GM18499 (cell line): ENCODE measurements at regions not wholly inside any gene's neighbourhood (a gene's known extent, or its start where the extent isn't known, plus 50 kb on each side); places are given as distances from the start of the nearest gene placed in this dataset.
A peak's percentile ranks its signal among the peaks of the same experiment; 100 is the strongest.
"Not testable (repeated sequence)": the region's sequence is repeated elsewhere in the genome, so short reads cannot be mapped to it uniquely, and the experiment has no call there.

Experiments used
- ATAC-seq: cut with Tn5 transposase; IDR thresholded peaks from one replicate; pipeline ENCODE4 v1.9.1; 2021; ENCODE audit warnings: moderate number of reproducible peaks; ENCODE audit not compliant: insufficient read depth, unreplicated experiment

DNA sequence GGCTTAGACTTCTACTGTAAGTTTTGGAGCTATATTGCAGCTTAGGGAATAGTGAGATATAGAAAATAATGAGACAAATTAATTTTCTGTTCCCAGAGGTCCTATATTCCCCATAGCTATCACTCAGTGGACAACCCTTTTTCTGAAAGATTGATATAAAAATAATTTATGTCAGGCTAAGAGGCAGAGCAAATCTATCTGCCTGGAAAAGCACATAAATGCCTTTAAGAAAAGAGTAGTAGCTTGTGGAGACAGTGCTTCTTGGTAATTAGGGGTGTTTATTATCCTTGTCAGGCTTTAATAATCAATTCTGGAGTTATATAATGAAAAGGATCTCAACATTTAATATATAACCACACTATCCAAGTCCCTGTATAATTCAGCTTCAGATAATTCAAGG is 1162.8 kb upstream of the PCDH20 start:
- ATAC-seq, result no peak

DNA sequence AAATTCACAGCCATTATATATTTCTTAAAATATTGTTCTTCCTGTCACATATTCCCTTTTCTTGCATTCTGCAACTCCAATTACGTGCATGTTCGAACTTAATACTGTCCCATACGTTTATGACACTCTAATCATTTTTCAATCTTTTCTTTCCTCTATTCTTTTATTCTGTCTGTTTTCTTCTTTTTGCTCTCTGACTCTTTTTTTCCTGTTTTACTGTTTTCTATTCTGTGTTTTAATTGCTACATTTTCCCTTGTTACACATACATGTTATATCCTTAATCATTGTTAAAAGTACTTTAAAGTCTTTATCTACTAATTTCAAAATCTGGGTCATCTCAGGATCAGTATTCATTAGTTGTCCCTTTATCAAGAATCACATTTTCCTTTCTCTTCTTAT is 1149.1 kb upstream of the PCDH20 start:
- ATAC-seq, result no peak

DNA sequence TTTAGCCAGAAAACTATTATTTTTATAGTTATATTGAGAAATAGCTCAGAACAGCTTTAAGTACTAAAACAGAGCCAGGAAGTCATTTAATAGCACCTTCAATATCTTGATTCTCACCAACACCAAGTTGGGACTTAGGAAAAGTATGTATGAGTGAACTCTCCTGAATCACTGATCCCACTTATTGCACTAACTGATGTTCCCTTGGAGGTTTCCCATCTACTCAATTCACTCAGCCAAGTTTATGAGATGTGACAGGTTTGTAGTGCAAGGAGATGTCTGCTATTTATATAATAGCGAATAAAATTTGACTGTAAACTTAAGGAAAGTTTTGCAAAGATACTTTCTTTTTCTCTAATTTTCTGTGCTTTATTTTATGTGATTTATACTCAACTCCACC is 1147.6 kb upstream of the PCDH20 start:
- ATAC-seq, result no peak

DNA sequence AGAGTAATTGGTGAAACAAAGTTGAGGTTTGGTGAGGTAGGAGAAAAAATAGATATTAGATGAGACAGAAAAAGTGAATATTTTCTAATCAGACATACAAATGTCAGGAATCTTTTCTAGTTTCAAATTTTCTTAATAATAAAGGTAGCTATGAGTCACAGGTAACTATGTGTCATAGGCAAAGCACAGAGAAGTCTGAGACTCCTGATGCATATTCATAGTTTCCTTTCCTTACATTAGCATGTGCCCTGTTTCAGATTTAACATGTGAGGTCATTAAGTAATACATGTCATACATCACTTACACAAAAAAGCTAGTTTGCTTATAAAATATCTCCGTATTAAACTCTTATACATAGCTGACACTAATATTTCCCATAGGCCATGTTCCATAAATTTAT is 1141.3 kb upstream of the PCDH20 start:
- no peak for ATAC-seq

DNA sequence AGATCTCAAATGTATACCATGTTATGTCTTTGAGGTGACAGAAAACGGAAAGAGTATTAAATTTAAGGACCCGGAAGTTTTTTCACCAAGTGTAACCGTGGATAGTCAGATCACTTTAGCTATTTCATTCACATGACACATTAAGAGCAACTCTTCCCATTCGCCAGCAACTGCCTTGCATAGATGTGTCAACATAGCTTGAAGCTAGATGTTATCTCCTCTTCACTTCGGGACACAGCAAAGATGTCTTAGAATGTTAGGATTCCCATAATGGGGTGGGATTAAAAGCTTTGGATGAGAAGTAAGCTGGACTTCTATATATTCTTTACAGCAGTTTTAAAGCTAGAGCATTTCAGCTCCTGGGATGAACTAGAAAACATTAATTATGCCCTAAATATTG is 1135.9 kb upstream of the PCDH20 start:
- no peak for ATAC-seq

DNA sequence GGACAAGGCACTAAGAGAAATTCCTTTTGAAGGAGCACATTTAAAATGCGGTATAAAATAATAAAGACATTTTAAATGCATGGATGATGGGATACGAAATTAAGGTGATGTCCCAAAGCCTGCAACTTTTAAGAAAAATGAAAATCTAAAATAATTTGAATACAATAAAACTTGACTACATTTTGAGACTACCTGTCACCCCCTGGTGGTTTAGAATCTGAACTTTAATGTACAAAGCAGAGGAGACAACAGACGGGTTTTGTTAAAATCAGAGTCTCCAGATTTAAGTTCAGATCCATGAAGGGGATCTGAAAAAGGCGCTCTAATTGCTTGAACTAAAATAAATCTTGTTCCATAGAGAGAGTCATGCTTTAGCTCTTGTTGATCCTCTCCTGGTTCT is 1129.3 kb upstream of the PCDH20 start:
- no peak for ATAC-seq

DNA sequence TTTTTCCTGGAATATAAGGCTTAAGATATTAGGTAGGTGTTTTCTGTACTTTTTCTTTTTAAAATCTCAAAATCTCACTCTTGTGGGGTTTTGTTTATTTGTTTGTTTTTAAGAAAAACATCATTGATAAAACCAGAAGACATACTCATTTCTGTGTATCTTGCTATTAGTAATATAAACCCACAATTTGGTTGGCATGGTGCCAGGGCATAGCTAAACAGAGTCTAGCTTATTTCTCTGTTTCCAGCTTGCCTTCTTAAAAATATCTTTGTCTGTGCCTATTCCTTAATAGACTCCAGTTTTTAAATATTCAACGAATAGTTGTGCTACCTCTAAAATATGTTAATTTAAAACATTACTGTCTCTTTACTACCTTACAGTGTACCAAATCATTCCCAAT is 1121.9 kb upstream of the PCDH20 start:
- no peak for ATAC-seq

DNA sequence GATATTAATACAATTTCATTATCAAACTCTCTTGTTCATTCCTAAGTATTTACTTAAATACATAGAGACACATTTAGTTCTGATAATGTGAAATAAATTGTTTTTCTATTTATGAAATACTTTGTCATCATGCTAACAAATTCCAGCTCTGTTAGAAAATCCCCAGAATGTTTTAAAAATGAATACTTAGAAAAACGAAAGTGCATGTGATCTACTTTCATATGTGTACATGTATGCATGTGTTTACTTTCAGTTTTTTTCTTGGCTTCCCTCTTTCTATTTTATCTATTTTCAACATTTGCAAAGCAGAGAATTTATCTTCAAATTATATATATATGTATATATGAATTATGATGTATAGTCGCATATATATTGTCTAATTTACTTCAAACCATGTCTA is 1110.0 kb upstream of the PCDH20 start:
- no peak for ATAC-seq

DNA sequence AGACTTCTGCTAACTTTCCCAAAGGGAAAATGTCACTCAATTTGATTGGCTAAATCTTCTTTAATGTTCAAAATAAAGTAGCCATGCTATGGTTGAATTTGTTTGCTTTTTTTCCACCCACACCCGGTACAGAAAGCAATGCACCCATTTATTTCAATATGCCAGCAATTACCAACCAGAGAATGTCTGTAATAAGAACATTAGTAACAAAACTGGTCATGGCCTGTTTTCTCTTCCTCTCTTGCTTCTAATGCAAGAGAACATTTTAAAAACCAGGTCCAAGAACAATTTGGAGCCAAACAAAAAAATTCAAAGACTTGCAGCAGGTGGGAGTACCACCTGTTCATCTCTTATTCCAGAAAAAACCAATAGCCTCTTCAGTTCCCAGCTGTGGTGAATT is 1108.8 kb upstream of the PCDH20 start:
- no peak for ATAC-seq

DNA sequence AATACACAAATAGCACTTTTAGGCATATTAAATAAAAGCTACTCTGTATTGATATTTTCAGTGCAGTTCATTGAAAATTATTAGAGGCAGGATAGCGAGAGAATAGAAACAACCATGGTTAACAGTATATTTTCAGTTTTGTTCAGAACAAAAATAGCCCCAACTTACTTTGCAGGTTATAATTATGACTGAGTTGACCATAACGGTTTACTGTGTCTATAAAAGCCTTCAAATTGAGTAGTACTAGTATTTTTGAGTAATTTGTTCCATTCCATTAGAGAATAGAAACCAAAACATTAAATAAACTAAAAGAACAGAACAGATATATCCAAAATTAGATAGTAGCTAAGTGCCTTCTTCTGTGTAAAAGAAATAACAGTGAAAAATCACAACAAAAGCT is 1108.4 kb upstream of the PCDH20 start:
- no peak for ATAC-seq

DNA sequence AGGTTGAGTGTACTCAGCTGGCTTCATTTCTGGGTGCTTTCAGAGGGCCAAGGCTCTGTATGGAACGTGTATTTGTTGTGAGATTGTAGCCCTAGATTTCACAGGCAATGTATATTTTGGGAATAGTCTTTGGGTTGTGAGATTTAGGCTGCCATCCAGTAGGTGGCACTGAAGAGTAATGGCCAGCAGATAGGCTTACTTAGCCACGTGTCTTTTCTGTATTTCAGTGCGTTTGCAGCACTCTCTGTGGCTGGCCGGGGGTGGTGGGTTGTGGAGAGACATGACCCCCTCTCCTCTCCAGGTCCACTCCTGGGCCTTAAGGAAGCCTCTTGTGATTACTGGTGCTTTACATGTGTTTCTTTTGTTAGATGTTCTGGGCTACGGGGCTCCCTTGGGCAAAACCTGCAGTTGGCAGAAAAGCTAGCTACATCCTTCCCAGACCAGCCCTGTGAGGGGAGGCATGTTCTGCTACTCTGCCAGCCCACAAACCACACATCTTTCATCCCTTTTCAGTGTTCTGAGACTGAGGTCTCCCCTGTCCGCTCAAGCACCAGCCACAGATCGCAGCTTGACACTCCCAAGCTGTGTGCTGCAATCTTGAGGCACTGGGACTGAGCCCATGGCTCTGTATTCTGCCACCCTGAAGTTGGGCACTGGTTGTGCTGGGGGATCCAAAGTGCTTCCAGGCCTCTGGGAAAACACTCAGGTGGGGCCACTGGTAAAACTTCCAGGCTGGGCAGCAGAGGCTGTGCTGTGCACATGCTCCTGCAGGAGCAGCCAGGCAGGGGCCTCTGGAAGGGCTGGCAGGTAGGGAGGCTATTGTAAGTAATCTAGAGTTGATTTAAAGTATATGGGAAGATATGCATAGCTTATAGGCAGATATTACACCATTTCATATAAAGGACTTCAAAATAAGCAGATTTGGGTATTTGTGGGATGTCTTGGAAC is 1096.8 kb upstream of the PCDH20 start:
- peak; percentile 74 for ATAC-seq

DNA sequence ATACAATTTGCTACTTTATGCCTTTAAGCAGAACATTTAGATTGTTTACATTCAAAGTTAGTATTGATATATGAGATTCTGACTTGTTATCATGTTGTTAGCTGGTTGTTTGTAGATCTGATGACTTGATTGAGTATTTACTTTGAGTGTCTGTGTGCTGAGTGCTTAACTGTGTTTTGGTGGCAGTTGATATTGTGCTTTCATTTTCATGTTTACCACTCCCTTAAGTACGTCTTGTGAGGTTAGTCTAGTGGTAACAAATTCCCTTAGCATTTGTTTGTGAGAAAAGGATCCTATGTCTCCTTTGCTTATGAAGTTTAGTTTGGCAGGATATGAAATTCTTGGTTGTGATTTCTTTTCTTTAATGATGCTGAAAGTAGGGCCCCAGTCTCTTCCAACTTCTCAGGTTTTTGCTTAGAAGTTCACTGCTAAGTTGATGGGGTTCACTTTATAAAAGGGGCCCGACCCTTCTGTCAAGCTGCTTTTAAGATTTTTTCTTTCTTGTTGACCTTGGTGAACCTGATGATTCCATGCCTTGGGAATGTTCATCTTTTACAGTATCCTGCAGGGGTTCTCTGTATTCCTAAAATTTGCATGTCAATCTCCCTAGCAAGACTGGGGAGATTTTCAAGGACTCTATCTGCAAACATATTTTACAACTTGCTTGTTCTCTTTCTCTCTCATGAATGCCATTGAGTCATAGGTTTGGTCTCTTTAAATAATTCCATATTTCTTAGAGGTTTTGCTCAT is 1095.4 kb upstream of the PCDH20 start:
- ATAC-seq, result no peak

DNA sequence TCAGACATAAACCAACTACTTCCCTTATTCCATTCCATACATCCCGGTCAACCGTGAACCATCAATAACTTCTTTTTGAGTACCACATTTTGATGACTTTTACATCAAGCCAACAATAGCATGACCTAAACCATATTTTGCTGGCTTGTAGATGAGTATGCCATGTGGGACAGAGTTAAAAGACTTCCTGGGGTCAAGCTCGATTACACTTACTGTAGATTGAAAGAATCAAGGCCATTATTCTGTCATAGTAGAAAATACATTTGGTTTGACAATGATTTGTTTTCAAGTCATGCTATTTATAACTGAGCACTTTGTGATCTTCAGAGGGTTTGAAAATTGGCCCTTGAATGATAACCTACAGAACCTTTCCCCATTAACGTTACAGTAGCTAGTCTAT is 1086.9 kb upstream of the PCDH20 start:
- ATAC-seq, result no peak

DNA sequence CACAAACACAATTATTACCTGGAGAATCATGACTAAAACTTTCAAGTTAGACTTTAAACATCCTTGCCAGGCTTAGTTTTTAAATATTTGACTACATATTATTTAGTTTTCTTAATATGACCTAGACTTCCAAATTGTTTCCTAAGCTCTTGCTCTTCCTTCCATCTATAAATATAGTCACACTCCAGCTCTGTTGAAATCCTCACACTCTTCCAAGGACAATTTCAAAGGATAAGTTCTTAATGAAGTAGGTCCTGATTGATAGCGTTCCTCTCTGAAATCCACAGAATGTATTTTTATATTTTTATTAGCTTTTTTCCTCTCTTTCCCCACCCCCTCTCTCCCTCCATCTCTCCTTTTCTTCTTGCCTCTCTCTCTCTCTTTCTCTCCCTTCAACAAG is 1074.1 kb upstream of the PCDH20 start:
- no peak for ATAC-seq

DNA sequence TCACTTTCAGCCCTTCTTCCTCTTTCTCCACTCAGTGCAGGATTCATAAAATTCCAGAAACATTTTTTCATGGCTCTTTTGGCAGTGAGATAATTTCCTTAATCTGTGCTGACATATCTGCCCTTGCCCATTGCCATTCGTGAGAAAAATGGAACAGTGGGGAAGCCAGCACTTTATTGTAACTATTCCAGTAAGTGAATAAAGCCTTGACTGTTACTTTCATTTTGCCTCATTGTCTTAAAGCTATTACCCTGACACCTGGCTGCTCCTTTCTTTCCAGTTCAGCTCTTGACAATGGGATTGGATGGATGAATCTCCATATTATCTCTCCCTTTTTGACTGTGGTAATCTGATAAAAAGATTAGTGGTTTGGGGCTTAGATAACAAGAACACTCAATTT is 1068.1 kb upstream of the PCDH20 start:
- no peak for ATAC-seq

DNA sequence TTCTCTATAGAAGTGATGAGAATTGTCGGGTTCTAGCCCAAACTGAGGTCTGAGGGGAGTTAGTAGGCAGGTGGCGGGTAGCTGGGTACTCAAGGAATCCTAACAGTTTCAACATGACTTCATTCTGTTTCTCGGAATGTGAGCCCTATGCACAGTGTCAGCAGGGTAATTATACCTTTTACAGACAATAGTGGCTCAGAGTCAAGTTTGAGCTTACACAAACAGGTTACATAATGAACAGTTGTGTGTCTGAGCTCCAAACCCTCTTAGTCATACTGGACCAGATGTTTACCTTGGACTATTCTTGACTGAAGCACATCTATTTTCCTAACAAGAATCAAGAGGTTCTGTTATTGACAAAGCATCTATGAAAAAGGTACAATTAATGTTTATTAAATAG is 1066.7 kb upstream of the PCDH20 start:
- ATAC-seq, result no peak

DNA sequence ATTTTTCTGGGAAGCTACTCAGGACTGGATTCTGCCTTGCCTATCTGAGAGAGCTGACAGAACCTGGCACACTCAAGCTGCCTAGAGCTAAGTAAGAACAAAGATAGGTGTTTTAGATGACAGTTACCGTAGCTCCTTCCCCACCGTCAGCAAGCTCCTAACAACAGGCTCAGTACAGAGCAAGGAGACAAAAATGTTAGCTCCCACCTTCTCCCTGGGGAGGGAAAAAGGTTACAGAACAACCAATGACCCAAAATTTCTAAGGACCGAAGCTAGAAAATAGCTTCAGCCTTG is 1058.2 kb upstream of the PCDH20 start:
- ATAC-seq, result no peak

DNA sequence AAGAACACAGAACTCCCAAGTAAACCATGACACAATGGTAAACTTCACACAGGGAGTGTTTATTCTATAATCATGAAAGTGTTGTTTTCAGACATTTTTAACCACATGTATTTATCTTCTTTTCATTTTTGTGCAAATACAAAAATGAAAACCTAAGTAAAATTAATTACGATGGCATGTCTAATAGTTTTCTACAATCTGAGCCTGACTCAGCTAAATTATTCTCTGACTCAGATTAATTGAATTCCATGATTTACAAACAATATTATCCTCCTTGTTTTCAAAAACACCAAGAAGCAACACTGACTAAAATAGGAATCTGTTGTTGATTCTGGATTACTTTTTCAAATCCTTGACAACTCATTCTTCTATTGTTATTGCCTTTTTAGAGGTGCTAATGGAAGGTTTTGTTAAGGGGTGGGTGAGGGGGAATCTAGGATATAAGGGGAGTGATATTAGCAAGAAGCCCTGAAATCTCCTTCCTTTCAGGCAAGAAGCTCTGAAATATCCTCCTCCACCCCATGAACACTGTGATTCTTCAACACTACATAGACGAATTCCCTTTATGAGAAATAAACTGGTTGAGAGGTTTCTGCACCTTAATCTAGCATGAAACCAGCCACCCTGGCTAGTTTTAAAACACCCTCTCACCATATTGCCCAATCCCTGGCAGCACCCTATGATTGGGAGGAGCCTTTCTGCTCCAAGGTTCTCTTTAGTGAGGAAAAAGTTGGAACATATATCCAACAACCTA is 1057.7 kb upstream of the PCDH20 start:
- ATAC-seq, result no peak

DNA sequence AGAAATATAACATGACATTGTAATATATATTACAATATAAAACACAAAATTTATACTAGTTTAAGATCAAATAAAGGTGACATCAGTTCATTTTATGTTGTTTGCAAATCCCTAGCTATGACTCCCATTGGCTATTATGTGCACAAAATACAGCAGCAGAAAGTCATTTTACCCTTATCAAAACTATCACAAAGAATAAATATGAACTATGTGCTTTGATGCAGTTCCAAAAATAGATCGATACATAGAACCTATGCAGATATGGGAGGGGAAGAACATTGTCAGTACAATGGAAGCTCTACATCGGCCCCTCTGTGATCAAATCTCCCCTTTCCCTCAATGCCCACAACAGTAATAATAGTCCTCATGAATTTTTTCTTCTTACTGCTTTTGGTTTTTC is 1038.1 kb upstream of the PCDH20 start:
- no peak for ATAC-seq

DNA sequence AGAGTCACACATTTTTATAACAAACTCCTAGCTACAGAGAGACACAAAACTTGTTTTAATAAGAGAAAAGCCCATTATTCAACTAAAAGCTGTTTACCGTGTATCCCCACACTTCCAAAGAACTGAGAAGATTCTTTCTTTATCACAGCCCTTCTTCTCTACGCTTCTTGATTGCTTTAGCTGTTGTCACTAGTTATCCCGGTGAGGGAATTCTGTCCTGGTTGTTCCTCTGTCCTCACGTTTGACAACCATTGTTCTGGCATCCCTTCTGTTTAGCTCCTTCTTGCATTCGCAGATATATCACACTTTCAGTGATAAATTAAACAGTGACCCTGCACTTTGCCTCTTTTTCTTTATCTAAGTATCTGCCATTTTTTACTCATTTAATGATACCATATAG is 1035.1 kb upstream of the PCDH20 start:
- ATAC-seq, result no peak

DNA sequence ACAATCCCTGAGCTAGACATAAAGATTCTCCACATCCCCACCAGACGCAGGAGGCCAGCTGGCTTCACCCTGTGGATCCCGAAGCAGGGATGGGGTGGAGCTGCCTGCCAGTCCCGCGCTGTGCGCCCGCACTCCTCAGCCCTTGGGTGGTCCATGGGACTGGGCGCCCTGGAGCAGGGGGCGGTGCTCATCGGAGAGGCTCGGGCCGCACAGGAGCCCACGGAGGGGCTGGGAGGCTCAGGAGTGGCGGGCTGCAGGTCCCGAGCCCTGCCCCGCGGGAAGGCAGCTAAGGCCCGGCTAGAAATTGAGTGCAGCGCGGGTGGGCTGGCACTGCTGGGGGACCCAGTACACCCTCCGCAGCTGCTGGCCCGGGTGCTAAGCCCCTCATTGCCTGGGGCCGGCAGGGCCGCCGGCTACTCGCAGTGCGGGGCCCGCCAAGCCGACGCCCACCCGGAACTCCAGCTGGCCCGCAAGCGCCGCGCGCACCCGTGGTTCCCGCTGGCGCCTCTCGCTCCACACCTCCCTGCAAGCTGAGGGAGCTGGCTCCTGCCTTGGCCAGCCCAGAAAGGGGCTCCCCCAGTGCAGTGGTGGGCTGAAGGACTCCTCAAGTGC is 1032.2 kb upstream of the PCDH20 start:
- not testable (repeated sequence) for ATAC-seq
